ENCODE measurements at regions not wholly inside any gene's neighbourhood (a gene's known extent, or its start where the extent isn't known, plus 50 kb on each side); places are given as distances from the start of the nearest gene placed in this dataset.

- no peaks in the 10 kb centered on the region for H3K4me1 ChIP-seq (ENCODE audit: control insufficient read depth in 1 of 2, insufficient read depth in 2 of 2, low read length in 2 of 2)
- WGBS (ENCODE audit: extremely low coverage, insufficient coverage, insufficient read length) = no CpG with 5 or more reads among the region's 3 CpGs
Measured at GRCh38 chr11:79616392-79616851, 175.6 kb upstream of the TENM4 start.

DNA sequence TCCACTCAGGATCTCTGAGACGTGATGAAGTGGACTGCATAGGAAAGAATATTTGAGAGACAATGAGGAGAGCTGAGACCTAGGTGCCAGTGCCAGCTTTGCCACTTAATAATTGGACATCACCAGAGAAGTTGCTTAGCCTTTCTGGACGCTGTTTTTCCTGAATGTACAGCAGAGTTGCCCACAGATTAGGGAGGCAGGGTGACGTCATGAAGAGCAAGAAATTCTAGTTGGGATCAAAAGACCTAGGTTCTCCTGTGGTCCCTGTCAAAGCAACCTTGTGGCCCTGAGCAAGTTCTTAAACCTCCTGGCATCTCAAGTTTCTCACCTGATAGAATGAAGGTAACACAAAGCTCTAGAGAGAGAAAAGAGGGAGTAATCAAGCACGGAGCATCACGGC, 174.6 kb upstream of the TENM4 start:
- Histone ChIP-seq H2AFZ (ENCODE audit: insufficient read depth, low read length, poor library complexity) (no peak overlapping the region), H3K9ac (ENCODE audit: low read length) (no peak overlapping the region), H3K4ac (ENCODE audit: low read depth, low read length) (no peak overlapping the region), H3K9me3 (ENCODE audit: insufficient read depth, low read depth, low read length) (no peaks in the 10 kb centered on the region), H4K91ac (ENCODE audit: low read depth, low read length) (no peak overlapping the region), H4K12ac (ENCODE audit: low read depth, low read length) (no peak overlapping the region), H2BK12ac (ENCODE audit: low read length) (no peak overlapping the region), H3K23ac (ENCODE audit: low read length) (no peak overlapping the region), H3K27me3 (ENCODE audit: insufficient read depth, low read length) (no peaks in the 10 kb centered on the region), H3K4me2 (ENCODE audit: low read length) (no peak overlapping the region), H3K14ac (ENCODE audit: low read length) (no peak overlapping the region), H4K8ac (ENCODE audit: low read depth, low read length) (no peak overlapping the region), H2BK5ac (ENCODE audit: low read depth, low read length, poor library complexity) (no peak overlapping the region), H3K36me3 (ENCODE audit: control insufficient read depth in 1 of 2, insufficient read depth in 2 of 2, low read length in 2 of 2) (no peaks in the 10 kb centered on the region), H2AK5ac (ENCODE audit: low read length) (no peak overlapping the region), H3K4me3 (ENCODE audit: low read depth, low read length) (no peak overlapping the region), H2BK120ac (ENCODE audit: insufficient read depth, low read length, poor library complexity) (no peak overlapping the region), H3K18ac (ENCODE audit: low read length) (no peak overlapping the region), H3K79me2 (ENCODE audit: control insufficient read depth, insufficient read depth, low read length, poor library complexity) (no peaks in the 10 kb centered on the region), H3K27ac (ENCODE audit: low read depth, low read length) (no peak overlapping the region), H3K4me1 (ENCODE audit: control insufficient read depth in 1 of 2, insufficient read depth in 2 of 2, low read length in 2 of 2) (no peaks in the 10 kb centered on the region), H3K79me1 (ENCODE audit: low read length) (no peaks in the 10 kb centered on the region)
- DNase-seq = no peak
- WGBS (ENCODE audit: extremely low coverage, insufficient coverage, insufficient read length) = no CpG with 5 or more reads among the region's 5 CpGs

More at GRCh38 chr11:79616392-79616851, 175.6 kb upstream of the TENM4 start:
- no peaks in the 10 kb centered on the region for H3K79me1 ChIP-seq (ENCODE audit: low read length)
- no peak overlapping the region for H3K4me2 ChIP-seq (ENCODE audit: low read length)
- H2BK120ac ChIP-seq (ENCODE audit: insufficient read depth, low read length, poor library complexity) = no peak overlapping the region
- H3K36me3 ChIP-seq (ENCODE audit: control insufficient read depth in 1 of 2, insufficient read depth in 2 of 2, low read length in 2 of 2) = no peaks in the 10 kb centered on the region
- H2BK12ac ChIP-seq (ENCODE audit: low read length) = no peak overlapping the region
- H3K14ac ChIP-seq (ENCODE audit: low read length) = no peak overlapping the region
- H3K4me3 ChIP-seq (ENCODE audit: low read depth, low read length) = no peak overlapping the region
- no peak overlapping the region for H3K27ac ChIP-seq (ENCODE audit: low read depth, low read length)
- no peak overlapping the region for H4K91ac ChIP-seq (ENCODE audit: low read depth, low read length)
- peak; percentile 20 to 81 for DNase-seq
- no peak overlapping the region for H3K18ac ChIP-seq (ENCODE audit: low read length)
- no peak overlapping the region for H2AFZ ChIP-seq (ENCODE audit: insufficient read depth, low read length, poor library complexity)
- no peaks in the 10 kb centered on the region for H3K9me3 ChIP-seq (ENCODE audit: insufficient read depth, low read depth, low read length)
- H4K8ac ChIP-seq (ENCODE audit: low read depth, low read length) = no peak overlapping the region
- no peak overlapping the region for H3K23ac ChIP-seq (ENCODE audit: low read length)
- no peak overlapping the region for H2AK5ac ChIP-seq (ENCODE audit: low read length)
- H2BK5ac ChIP-seq (ENCODE audit: low read depth, low read length, poor library complexity) = no peak overlapping the region
- H4K12ac ChIP-seq (ENCODE audit: low read depth, low read length) = no peak overlapping the region
- H3K4ac ChIP-seq (ENCODE audit: low read depth, low read length) = no peak overlapping the region
- no peaks in the 10 kb centered on the region for H3K27me3 ChIP-seq (ENCODE audit: insufficient read depth, low read length)
- no peaks in the 10 kb centered on the region for H3K79me2 ChIP-seq (ENCODE audit: control insufficient read depth, insufficient read depth, low read length, poor library complexity)
- H3K9ac ChIP-seq (ENCODE audit: low read length) = no peak overlapping the region

- Histone ChIP-seq H2BK120ac (ENCODE audit: insufficient read depth, low read length, poor library complexity) (no peak overlapping the region), H4K12ac (ENCODE audit: low read depth, low read length) (no peak overlapping the region), H3K14ac (ENCODE audit: low read length) (no peak overlapping the region), H3K23ac (ENCODE audit: low read length) (no peak overlapping the region), H3K18ac (ENCODE audit: low read length) (no peak overlapping the region), H3K27ac (ENCODE audit: low read depth, low read length) (no peak overlapping the region), H2AFZ (ENCODE audit: insufficient read depth, low read length, poor library complexity) (no peak overlapping the region), H2AK5ac (ENCODE audit: low read length) (no peak overlapping the region), H3K79me1 (ENCODE audit: low read length) (no peaks in the 10 kb centered on the region), H3K4me1 (ENCODE audit: control insufficient read depth in 1 of 2, insufficient read depth in 2 of 2, low read length in 2 of 2) (no peaks in the 10 kb centered on the region), H3K4me3 (ENCODE audit: low read depth, low read length) (no peak overlapping the region), H4K8ac (ENCODE audit: low read depth, low read length) (no peak overlapping the region), H3K79me2 (ENCODE audit: control insufficient read depth, insufficient read depth, low read length, poor library complexity) (no peaks in the 10 kb centered on the region), H3K4ac (ENCODE audit: low read depth, low read length) (no peak overlapping the region), H2BK5ac (ENCODE audit: low read depth, low read length, poor library complexity) (no peak overlapping the region), H3K9me3 (ENCODE audit: insufficient read depth, low read depth, low read length) (no peaks in the 10 kb centered on the region), H3K4me2 (ENCODE audit: low read length) (no peak overlapping the region), H3K36me3 (ENCODE audit: control insufficient read depth in 1 of 2, insufficient read depth in 2 of 2, low read length in 2 of 2) (no peaks in the 10 kb centered on the region), H4K91ac (ENCODE audit: low read depth, low read length) (no peak overlapping the region), H3K9ac (ENCODE audit: low read length) (no peak overlapping the region), H2BK12ac (ENCODE audit: low read length) (no peak overlapping the region), H3K27me3 (ENCODE audit: insufficient read depth, low read length) (no peaks in the 10 kb centered on the region)
- no CpG with 5 or more reads among the region's 7 CpGs for WGBS (ENCODE audit: extremely low coverage, insufficient coverage, insufficient read length)
- DNase-seq = no peak
Measured at GRCh38 chr11:79610678-79611077, 169.8 kb upstream of the TENM4 start.

DNA sequence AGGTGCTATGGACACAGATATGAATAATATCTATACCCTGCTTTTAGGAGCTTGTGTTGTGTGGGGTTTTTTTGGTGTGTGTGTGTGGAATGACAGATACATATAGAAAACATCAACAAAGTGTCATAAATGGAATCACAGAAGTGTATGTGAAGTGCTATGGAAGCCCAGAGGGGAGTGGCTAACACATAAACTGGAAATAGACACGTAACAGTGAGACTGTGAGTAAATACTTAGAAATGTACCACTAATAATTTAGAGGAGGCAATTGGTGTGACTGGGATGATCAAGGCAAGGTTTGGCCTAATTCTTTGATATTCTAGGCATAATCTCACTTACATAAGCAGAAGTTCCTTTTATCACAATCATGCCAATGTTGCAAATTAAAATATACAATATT, 169.3 kb upstream of the TENM4 start:
- H3K27me3 ChIP-seq (ENCODE audit: insufficient read depth, low read length) = no peaks in the 10 kb centered on the region
- no peak overlapping the region for H3K27ac ChIP-seq (ENCODE audit: low read depth, low read length)
- H3K4ac ChIP-seq (ENCODE audit: low read depth, low read length) = no peak overlapping the region
- no peak overlapping the region for H3K9ac ChIP-seq (ENCODE audit: low read length)
- no peak overlapping the region for H4K91ac ChIP-seq (ENCODE audit: low read depth, low read length)
- no peak overlapping the region for H3K4me3 ChIP-seq (ENCODE audit: low read depth, low read length)
- no peak overlapping the region for H2AK5ac ChIP-seq (ENCODE audit: low read length)
- no peaks in the 10 kb centered on the region for H3K9me3 ChIP-seq (ENCODE audit: insufficient read depth, low read depth, low read length)
- H2BK120ac ChIP-seq (ENCODE audit: insufficient read depth, low read length, poor library complexity) = no peak overlapping the region
- H3K4me2 ChIP-seq (ENCODE audit: low read length) = no peak overlapping the region
- H2BK5ac ChIP-seq (ENCODE audit: low read depth, low read length, poor library complexity) = no peak overlapping the region
- WGBS (ENCODE audit: extremely low coverage, insufficient coverage, insufficient read length) = no CpG with 5 or more reads among the region's 1 CpG
- DNase-seq = no peak
- no peaks in the 10 kb centered on the region for H3K79me1 ChIP-seq (ENCODE audit: low read length)
- no peak overlapping the region for H3K18ac ChIP-seq (ENCODE audit: low read length)
- no peak overlapping the region for H2AFZ ChIP-seq (ENCODE audit: insufficient read depth, low read length, poor library complexity)
- H2BK12ac ChIP-seq (ENCODE audit: low read length) = no peak overlapping the region
- no peak overlapping the region for H3K14ac ChIP-seq (ENCODE audit: low read length)
- H3K4me1 ChIP-seq (ENCODE audit: control insufficient read depth in 1 of 2, insufficient read depth in 2 of 2, low read length in 2 of 2) = no peaks in the 10 kb centered on the region
- no peak overlapping the region for H4K12ac ChIP-seq (ENCODE audit: low read depth, low read length)
- no peaks in the 10 kb centered on the region for H3K36me3 ChIP-seq (ENCODE audit: control insufficient read depth in 1 of 2, insufficient read depth in 2 of 2, low read length in 2 of 2)
- H4K8ac ChIP-seq (ENCODE audit: low read depth, low read length) = no peak overlapping the region
- H3K79me2 ChIP-seq (ENCODE audit: control insufficient read depth, insufficient read depth, low read length, poor library complexity) = no peaks in the 10 kb centered on the region
- H3K23ac ChIP-seq (ENCODE audit: low read length) = no peak overlapping the region

Data from trophoblast cell (in vitro differentiated cells and primary cell).